Amniotic epithelial cell (primary cell): ENCODE measurements at regions not wholly inside any gene's neighbourhood (a gene's known extent, or its start where the extent isn't known, plus 50 kb on each side); places are given as distances from the start of the nearest gene placed in this dataset.

Experiments
- DNase-seq: peaks from one replicate; pipeline ENCODE4 v3.0.0-alpha.2; 2010; ENCODE audit warnings: low read depth

GRCh38 chrY:17233435-17234109 is 646.4 kb downstream of the CDY2B start:
- DNase-seq: no peak

DNA sequence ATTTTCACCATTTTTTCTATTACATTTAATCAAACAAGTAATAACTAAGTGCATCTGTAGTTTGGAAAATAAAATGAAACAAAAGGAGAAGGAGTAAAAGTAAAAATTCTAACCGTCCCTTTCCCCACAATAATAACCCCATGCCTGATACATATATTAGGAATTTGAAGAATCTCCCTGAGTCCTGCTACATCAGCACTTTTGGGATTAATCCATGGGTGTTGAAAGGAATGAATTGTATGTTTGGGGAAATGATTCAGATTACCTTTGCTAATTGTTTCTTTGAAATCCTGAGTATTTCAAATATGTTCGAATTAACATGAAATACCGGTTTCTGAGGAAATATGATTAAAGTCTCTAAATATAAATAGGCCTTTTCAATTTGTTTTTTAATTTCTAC is 648.0 kb downstream of the CDY2B start:
- DNase-seq: no peak

DNA sequence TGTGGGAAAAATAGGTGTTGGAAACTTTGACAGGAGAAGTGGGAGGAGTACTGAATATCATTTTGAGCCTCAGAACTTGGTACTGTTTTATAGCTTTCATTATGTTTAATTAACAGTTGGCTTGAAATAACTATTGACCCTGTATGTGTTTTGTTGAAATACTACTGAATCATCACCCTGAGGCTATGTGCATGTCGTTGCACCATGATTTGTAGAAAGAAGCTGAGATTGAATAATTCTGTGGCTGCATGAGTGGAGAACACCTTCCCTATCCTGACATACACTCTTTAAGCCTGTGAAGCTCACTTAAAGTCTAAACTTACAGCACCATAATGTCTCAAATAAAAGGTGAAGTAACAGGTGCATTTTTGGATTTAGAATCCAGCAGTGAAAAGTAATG is 656.5 kb downstream of the CDY2B start:
- no peak for DNase-seq

- DNase-seq: no peak
These were observed 677.6 kb downstream of the CDY2B start for GRCh38 chrY:17202395-17202794.

DNA sequence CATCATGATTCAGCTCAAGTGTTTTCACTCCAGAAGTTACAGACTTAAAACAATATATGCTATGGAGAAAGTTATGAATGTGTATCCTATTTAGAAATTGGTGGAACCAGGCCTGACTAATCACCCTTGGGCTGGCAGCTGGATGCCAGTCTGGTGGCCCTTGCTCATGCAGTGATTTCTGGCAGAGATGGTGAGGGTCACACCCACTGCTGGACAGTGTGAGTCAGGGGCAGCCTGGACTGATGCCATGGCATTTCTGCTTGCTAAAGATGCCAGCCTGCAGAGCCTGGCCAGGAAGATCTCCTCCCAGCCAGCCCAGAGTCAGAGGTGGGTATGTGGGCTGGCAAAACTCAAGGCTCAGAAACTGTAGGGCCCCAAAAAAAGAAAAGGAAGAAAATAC is 695.7 kb downstream of the CDY2B start:
- DNase-seq: no peak

DNA sequence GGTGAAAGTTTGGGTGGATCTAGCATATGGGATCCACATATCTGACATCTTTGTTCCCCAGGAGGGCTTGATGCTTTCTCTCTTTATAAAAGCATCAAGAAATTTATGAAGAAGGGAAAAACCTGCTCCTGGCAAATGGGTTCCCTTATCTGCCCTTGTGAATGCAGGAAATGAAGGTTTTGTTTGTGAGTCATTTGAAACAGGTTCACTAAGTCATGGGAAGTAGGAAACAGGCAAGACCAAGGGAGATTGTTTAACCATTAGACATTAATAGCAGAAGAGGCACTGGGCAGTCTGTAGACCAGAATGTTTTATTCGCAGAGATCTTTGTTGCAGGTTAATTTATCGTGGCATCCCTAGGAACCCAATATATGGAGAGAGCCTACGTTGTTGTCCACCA is 713.1 kb downstream of the CDY2B start:
- no peak for DNase-seq

DNA sequence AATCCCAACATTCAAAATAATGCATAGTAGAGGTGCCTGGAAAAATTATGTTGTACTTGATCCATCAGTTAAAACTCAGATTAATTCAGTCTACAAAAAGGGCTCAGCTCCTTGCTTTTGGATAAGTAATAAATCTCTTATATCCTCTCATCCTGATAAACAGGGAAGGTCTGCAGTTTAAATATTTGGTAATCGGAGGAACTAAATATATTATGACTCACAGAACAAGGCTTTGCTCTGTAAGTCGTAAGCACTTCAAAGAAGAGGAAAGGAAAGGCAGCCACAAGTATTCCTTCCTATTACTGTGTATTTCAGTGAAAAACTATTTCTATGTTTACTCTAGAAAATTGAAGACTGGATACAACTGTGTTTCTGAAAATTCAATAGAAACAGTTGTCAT is 757.9 kb downstream of the CDY2B start:
- DNase-seq: no peak

- DNase-seq: no peak
These were observed 794.7 kb downstream of the CDY2B start for GRCh38 chrY:17085303-17085702.

DNA sequence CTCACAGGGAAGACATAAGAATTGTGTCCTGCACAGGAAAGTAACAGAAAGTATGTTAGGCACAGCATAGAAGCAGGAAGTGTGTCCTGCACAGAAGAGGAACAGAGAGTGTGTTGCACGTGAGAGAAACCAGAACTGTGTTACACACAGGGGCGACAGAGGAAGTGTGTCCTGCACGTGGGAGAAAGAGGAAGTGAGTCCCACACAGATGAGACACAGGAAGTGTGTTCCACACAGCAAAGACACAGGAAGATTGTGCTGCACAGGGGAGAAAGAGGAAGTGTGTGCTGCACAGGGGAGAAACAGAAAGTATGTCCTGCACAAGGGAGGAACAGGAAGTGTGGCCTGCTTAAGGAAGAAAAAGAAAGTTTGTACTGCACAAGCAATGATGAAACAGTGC is 800.1 kb downstream of the CDY2B start:
- no peak for DNase-seq

- peak; percentile 42 for DNase-seq
These were observed 812.7 kb downstream of the CDY2B start for GRCh38 chrY:17067307-17067706.

GRCh38 chrY:17053041-17053440 is 827.0 kb downstream of the CDY2B start:
- no peak for DNase-seq

GRCh38 chrY:17050374-17050773 is 829.6 kb downstream of the CDY2B start:
- no peak for DNase-seq

GRCh38 chrY:17045124-17045523 is 834.9 kb downstream of the CDY2B start:
- DNase-seq: no peak

DNA sequence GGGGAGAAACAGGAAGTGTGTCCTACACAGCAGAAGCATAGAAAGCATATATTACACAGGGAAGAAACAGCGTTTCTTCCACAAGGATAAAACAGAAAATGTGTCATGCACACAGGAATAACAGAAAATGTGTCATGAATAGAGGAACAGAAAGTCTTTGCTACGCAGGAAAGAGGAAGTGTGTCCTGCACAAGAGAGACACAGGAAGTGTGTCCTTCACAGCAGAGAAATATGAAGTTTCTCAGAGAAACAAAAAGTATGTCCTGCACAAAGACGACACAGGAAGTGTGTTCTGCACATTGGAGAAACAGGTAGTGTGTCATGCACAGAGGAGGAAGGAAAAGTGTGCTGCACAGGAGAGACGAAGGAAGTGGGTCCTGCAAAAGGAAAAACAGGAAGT is 835.3 kb downstream of the CDY2B start:
- no peak for DNase-seq

DNA sequence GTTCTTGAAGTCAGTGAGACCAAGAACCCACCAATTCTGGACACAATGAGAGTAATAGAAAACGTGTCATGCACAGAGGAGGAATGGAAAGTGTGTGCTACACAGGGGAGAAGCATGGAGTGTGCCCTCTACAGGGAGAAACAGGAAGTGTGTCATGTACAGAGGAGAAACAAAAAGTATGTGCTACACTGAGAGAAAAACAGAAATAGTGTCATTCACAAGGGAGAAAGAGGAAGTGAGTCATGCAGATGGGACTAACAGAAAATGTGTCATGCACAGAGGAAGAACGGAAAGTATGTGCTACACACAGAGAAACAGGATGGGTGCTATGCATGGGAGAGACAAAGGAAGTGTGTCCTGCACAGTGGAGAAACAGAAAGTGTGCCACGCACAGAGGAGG is 835.7 kb downstream of the CDY2B start:
- peak; percentile 0 for DNase-seq

DNA sequence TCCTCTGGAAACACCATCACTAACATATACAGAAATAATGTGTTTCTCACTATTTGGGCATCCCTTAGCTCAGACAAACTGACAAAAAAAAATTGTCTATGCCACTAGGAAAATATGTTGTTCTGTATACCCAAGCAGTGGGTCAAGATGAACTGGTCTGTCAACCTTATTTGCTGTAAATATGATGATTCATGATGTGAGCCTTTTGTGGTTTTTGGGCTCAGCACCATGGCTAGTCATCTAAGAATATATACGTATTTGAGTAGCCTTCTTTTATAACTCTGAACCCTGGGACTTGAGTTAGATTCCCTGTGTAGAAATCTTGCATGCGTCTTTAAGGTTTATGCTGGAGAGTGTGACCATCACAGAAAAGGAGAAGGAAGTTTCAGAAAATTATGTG is 841.6 kb downstream of the CDY2B start:
- DNase-seq: no peak

- DNase-seq: no peak
These were observed 861.9 kb downstream of the CDY2B start for GRCh38 chrY:17018126-17018525.

- DNase-seq: no peak
These were observed 886.5 kb downstream of the CDY2B start for GRCh38 chrY:16993551-16993950.

- no peak for DNase-seq
These were observed 898.2 kb downstream of the CDY2B start for GRCh38 chrY:16981776-16982175.

- DNase-seq: no peak
These were observed 920.9 kb downstream of the CDY2B start for GRCh38 chrY:16959071-16959470.

GRCh38 chrY:16947221-16947620 is 932.8 kb downstream of the CDY2B start:
- no peak for DNase-seq
